Psoas muscle (tissue), 7 donors: ENCODE measurements at regions not wholly inside any gene's neighbourhood (a gene's known extent, or its start where the extent isn't known, plus 50 kb on each side); places are given as distances from the start of the nearest gene placed in this dataset.

Experiments
- ATAC-seq, 4 donors: fragments of 200-7000 bp; cut with Tn5 transposase; one replicate each; pipeline ENCODE4 v1.9.1; 2020; ENCODE audit warnings: moderate library complexity in 3 of 4, mild to moderate bottlenecking in 2 of 4
- DNase-seq, 2 donors: peaks; one replicate each; pipeline ENCODE4 v3.0.0-alpha.2; 2020
- H3K27ac ChIP-seq: fragments of 200-600 bp; one replicate; pipeline ENCODE4 v1.8.0; 2022
- H3K27me3 ChIP-seq, 3 donors: fragments of 200-600 bp in 1 of 3; one replicate each; pipeline versions ENCODE4 v1.6.1 to v1.8.0; 2013 to 2022; ENCODE audit warnings: low read length in 2 of 3, mild to moderate bottlenecking in 2 of 3, moderate library complexity in 1 of 3; ENCODE audit not compliant: insufficient read depth in 3 of 3
- H3K36me3 ChIP-seq, 2 donors: fragments of 200-600 bp in 1 of 2; one replicate each; pipeline versions ENCODE4 v1.6.1 to v1.8.0; 2013 to 2022; ENCODE audit warnings: low read depth in 1 of 2, mild to moderate bottlenecking in 1 of 2, moderate library complexity in 1 of 2; ENCODE audit not compliant: insufficient read depth in 1 of 2
- H3K4me1 ChIP-seq: fragments of 200-600 bp; one replicate; pipeline ENCODE4 v1.8.0; 2022
- H3K4me3 ChIP-seq: fragments of 200-600 bp; one replicate; pipeline ENCODE4 v1.8.0; 2022; ENCODE audit warnings: mild to moderate bottlenecking
- H3K9me3 ChIP-seq: fragments of 200-600 bp; one replicate; pipeline ENCODE4 v1.8.0; 2022
- WGBS, 3 donors: extraction: QIAGEN DNeasy Blood & Tissue Kit; methylation state at CpG; one replicate each; pipeline versions ENCODE4 v1.1.6 to v1.1.7; 2013; 5-methylcytosine and 5-hydroxymethylcytosine counted together
- intact Hi-C, 2 donors: fragments of 100-400 bp; cut with DNase I; formaldehyde crosslinking; loops; one replicate each; pipeline versions ENCODE4 v1.11.0 to v1.14.2; 2022
- TF ChIP-seq, protein P1 (sequence below): fragments of 200-600 bp; IDR thresholded peaks from one replicate; pipeline ENCODE4 v1.8.0; 2022; ENCODE audit warnings: antibody characterized with exemption
- donor health status: healthy with polysubstance abuse.
- donor health status: DM: no; HTN: no; CAD: no; lungs with moderate emphysema.
- donor health status: Bipolar disorder and iron deficiency.
- donor health status: healthy.
- donor health status: DM: yes; HTN: yes; CAD: no.
- donor health status: DM: no; HTN: no; CAD: no.
- donor health status: DM: yes; HTN: yes; CAD: no.

DNA sequence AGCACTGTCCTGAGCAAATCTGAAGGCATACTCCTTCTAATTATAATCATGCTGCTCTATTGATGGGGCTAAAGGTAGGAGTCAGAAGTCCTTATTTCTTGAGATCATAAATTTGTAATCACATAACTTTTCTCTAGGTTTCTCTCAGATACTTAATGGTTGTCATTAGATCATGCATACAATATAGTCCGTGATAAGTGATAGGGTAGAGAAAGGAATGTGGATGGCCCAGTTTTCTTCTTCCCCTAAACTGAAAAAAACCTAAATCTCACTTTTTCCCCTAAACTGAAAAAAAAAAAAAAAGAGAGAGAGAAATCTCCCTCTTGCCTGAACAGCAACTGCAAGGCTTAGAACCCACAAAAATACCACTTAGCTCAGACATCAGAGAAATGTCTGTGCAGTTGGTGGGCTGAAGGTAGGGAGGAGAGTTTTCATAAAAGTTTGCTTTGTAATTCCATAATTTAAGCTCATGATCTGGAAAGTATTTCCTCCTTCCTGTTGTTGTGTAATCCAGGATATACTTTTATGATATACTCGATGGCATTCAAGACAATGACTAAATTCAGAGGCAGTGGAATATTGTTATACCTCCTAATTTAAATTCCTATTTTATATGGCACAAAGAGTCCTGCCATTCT, 79.3 kb upstream of the ITPRID2 start:
- H3K27ac ChIP-seq = no peak overlapping the region
- ATAC-seq (no peak), DNase-seq (no peak)
- H3K36me3 ChIP-seq = no peaks in the 10 kb centered on the region
- TF ChIP-seq, protein P1, sequence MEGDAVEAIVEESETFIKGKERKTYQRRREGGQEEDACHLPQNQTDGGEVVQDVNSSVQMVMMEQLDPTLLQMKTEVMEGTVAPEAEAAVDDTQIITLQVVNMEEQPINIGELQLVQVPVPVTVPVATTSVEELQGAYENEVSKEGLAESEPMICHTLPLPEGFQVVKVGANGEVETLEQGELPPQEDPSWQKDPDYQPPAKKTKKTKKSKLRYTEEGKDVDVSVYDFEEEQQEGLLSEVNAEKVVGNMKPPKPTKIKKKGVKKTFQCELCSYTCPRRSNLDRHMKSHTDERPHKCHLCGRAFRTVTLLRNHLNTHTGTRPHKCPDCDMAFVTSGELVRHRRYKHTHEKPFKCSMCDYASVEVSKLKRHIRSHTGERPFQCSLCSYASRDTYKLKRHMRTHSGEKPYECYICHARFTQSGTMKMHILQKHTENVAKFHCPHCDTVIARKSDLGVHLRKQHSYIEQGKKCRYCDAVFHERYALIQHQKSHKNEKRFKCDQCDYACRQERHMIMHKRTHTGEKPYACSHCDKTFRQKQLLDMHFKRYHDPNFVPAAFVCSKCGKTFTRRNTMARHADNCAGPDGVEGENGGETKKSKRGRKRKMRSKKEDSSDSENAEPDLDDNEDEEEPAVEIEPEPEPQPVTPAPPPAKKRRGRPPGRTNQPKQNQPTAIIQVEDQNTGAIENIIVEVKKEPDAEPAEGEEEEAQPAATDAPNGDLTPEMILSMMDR = no peak
- H3K4me1 ChIP-seq = no peaks in the 10 kb centered on the region
- no peaks in the 10 kb centered on the region for H3K9me3 ChIP-seq
- H3K4me3 ChIP-seq = no peak overlapping the region
- 62 to 68% (median 63%) methylated on average over 2 of the region's 2 CpGs for WGBS, 3 donors
- no peaks in the 10 kb centered on the region for H3K27me3 ChIP-seq
- intact Hi-C loops = no loop called here

GRCh38 chr2:181814057-181814491, 77.5 kb upstream of the ITPRID2 start:
- H3K4me3 ChIP-seq = no peak overlapping the region
- no peak overlapping the region for H3K27ac ChIP-seq
- H3K9me3 ChIP-seq = no peaks in the 10 kb centered on the region
- H3K36me3 ChIP-seq = no peaks in the 10 kb centered on the region
- H3K4me1 ChIP-seq = no peaks in the 10 kb centered on the region
- 67 to 81% (median 68%) methylated on average over 3 of the region's 3 CpGs for WGBS, 3 donors
- no peaks in the 10 kb centered on the region for H3K27me3 ChIP-seq
- intact Hi-C loops = no loop called here
- DNase-seq (no peak), ATAC-seq (no peak)
- TF ChIP-seq, protein P1 = no peak

DNA sequence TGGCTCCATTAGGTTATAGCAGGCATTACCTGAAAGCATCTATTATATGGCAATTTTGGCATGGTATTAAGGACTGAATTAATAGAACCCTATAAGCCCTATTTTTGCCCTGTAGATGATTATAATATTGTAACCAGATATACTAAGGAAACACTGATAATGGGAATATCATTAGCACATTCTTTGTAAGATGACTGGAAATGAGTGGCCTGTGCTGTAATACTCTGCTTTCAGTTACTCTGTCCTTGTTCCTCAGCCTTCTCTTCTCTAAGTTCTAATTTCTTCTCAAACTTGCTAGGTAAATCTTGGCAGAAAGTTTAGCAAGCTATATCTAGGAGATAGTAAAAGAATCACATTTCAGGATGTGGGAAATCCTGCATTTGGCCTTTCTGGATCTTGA, 74.0 kb upstream of the ITPRID2 start:
- no peak for ATAC-seq
- no peaks in the 10 kb centered on the region for H3K9me3 ChIP-seq
- H3K4me3 ChIP-seq = no peak overlapping the region
- H3K36me3 ChIP-seq = no peaks in the 10 kb centered on the region
- intact Hi-C loops = no loop called here
- DNase-seq = no peak
- no peaks in the 10 kb centered on the region for H3K27me3 ChIP-seq
- H3K4me1 ChIP-seq = no peaks in the 10 kb centered on the region
- no peak overlapping the region for H3K27ac ChIP-seq
- TF ChIP-seq, protein P1 = no peak

DNA sequence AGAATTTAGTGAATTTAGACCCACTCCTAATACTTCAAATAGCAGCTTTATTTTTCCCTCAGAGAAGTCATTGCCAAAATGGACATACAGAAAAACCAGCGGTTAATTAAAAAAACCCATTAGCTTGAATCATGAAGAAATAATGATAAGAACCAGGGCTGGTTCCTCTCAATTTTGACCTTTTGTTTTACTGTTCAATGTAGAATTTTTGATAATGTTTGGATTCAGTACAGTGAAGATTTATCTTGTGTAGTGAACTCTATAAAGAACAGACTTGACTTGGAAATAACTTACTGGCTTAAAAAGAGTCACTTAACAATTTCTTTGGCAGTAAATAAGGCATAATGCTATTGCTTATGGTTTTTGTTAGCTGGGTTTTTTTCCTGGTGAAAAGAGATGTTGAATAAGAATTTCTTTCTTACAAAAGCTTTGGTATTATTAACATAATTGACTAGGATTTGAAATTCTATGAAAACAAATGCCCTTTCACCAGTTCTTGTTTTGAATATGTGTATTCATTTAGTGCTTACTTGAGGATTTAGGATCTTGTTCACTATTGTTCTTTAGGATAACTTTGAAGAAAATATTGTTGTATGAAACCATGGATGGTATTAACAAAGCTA, 73.4 kb upstream of the ITPRID2 start:
- no peaks in the 10 kb centered on the region for H3K9me3 ChIP-seq
- no peak overlapping the region for H3K4me3 ChIP-seq
- H3K36me3 ChIP-seq = no peaks in the 10 kb centered on the region
- intact Hi-C loops = no loop called here
- TF ChIP-seq, protein P1 = no peak
- H3K27me3 ChIP-seq = no peaks in the 10 kb centered on the region
- H3K4me1 ChIP-seq = no peaks in the 10 kb centered on the region
- no peak for ATAC-seq
- no peak overlapping the region for H3K27ac ChIP-seq
- 90 to 96% (median 93%) methylated on average over 1 of the region's 1 CpG for WGBS, 3 donors
- no peak for DNase-seq

- WGBS, 3 donors = 92 to 97% (median 96%) methylated on average over 1 of the region's 1 CpG
- ATAC-seq = no peak
Measured at GRCh38 chr2:181818840-181819239, 72.7 kb upstream of the ITPRID2 start.

More at GRCh38 chr2:181818840-181819239, 72.7 kb upstream of the ITPRID2 start:
- Histone ChIP-seq H3K4me1 (no peaks in the 10 kb centered on the region), H3K27me3 (no peaks in the 10 kb centered on the region), H3K36me3 (no peaks in the 10 kb centered on the region), H3K27ac (no peak overlapping the region), H3K4me3 (no peak overlapping the region), H3K9me3 (no peaks in the 10 kb centered on the region)
- DNase-seq = no peak
- intact Hi-C loops = no loop called here
- TF ChIP-seq, protein P1 = no peak
